AG04450 (cell line): ENCODE measurements at regions not wholly inside any gene's neighbourhood (a gene's known extent, or its start where the extent isn't known, plus 50 kb on each side); places are given as distances from the start of the nearest gene placed in this dataset.
"Not testable (repeated sequence)": the region's sequence is repeated elsewhere in the genome, so short reads cannot be mapped to it uniquely, and the experiment has no call there.

Experiments
- CTCF ChIA-PET: fragments of 300-600, 350-600 bp; formaldehyde crosslinking; extraction: SDS; loops from one replicate; lab custom pipeline; 2022; ENCODE audit warnings: antibody characterized with exemption, inconsistent platforms; lab: Charles Lee
- POLR2A ChIA-PET: fragments of 350-600 bp; formaldehyde crosslinking; extraction: SDS; loops from one replicate; lab custom pipeline; 2021; ENCODE audit warnings: antibody characterized with exemption, inconsistent platforms; lab: Yijun Ruan, JAX
- DNase-seq: peaks from one replicate; pipeline ENCODE4 v3.0.0-alpha.2; 2011; ENCODE audit warnings: low read depth, low spot score
- H3K27ac ChIP-seq: one replicate; pipeline ENCODE4 v1.5.1; 2012; ENCODE audit warnings: low read depth, low read length, control low read depth
- H3K27me3 ChIP-seq: one replicate; pipeline ENCODE4 v1.6.0; 2012; ENCODE audit warnings: low read length; ENCODE audit not compliant: control insufficient read depth, insufficient read depth
- H3K4me3 ChIP-seq: 2 replicates; pipeline ENCODE4 v1.5.1; 2011; ENCODE audit warnings: mild to moderate bottlenecking, low read depth, low read length, control low read depth
- H3K9me3 ChIP-seq: 2 replicates; pipeline ENCODE4 v1.5.1; 2012; ENCODE audit warnings: low read length; ENCODE audit not compliant: control insufficient read depth, insufficient read depth
- CTCF ChIP-seq: IDR thresholded peaks from 2 replicates; pipeline ENCODE4 v1.5.1; 2011; ENCODE audit warnings: low read depth, low read length, control low read depth, inconsistent platforms

GRCh38 chr12:75746621-75747020 lies 235.2 kb upstream of the KRR1 start:
- ChIA-PET CTCF (no interaction called here), POLR2A (no interaction called here)

GRCh38 chr12:75744607-75745256 lies 233.3 kb upstream of the KRR1 start:
- H3K9me3 ChIP-seq: no peaks in the 10 kb centered on the region
- POLR2A ChIA-PET: interaction anchor here (1.7 kb wide), 1 partner anchor 287 kb away, joined by 5 read pairs; the partner anchor contains the start of gene PHLDA1
- no peak overlapping the region for H3K4me3 ChIP-seq
- no peaks in the 10 kb centered on the region for H3K27me3 ChIP-seq
- H3K27ac ChIP-seq: no peak overlapping the region
- DNase-seq: no peak
- CTCF ChIA-PET: interaction anchor here (0.6 to 1.8 kb wide), 2 partner anchors 11 to 219 kb away, joined by 3 to 7 read pairs; no protein-coding TSS in a partner anchor
- TF ChIP-seq CTCF: no peak

More at GRCh38 chr12:75746621-75747020, 235.2 kb upstream of the KRR1 start:
- H3K4me3 ChIP-seq: no peak overlapping the region
- TF ChIP-seq CTCF: no peak
- DNase-seq: no peak
- H3K9me3 ChIP-seq: no peaks in the 10 kb centered on the region
- no peak overlapping the region for H3K27ac ChIP-seq
- H3K27me3 ChIP-seq: no peaks in the 10 kb centered on the region

GRCh38 chr12:75742961-75743360 lies 231.6 kb upstream of the KRR1 start:
- Histone ChIP-seq H3K27me3 (no peaks in the 10 kb centered on the region), H3K27ac (no peak overlapping the region), H3K9me3 (no peaks in the 10 kb centered on the region), H3K4me3 (no peak overlapping the region)
- CTCF ChIA-PET: no interaction called here
- no peak for TF ChIP-seq CTCF
- DNase-seq: no peak
- POLR2A ChIA-PET: no interaction called here

GRCh38 chr12:75742048-75742447 lies 230.6 kb upstream of the KRR1 start:
- ChIA-PET CTCF (no interaction called here), POLR2A (no interaction called here)
- no peak for TF ChIP-seq CTCF
- Histone ChIP-seq H3K27me3 (no peaks in the 10 kb centered on the region), H3K9me3 (no peaks in the 10 kb centered on the region), H3K27ac (no peak overlapping the region), H3K4me3 (no peak overlapping the region)
- no peak for DNase-seq

GRCh38 chr12:75739912-75740311 lies 228.5 kb upstream of the KRR1 start:
- Histone ChIP-seq H3K9me3 (no peaks in the 10 kb centered on the region), H3K4me3 (no peak overlapping the region), H3K27ac (no peak overlapping the region), H3K27me3 (no peaks in the 10 kb centered on the region)
- POLR2A ChIA-PET: interaction anchor here (0.7 kb wide), 1 partner anchor 220 kb away, joined by 3 read pairs; no protein-coding TSS in a partner anchor
- CTCF ChIA-PET: interaction anchor here (0.6 kb wide), 1 partner anchor 68 kb away, joined by 3 read pairs; no protein-coding TSS in a partner anchor
- TF ChIP-seq CTCF: no peak
- no peak for DNase-seq

- H3K4me3 ChIP-seq, CTCF ChIA-PET, H3K27ac ChIP-seq, DNase-seq, H3K27me3 ChIP-seq, H3K9me3 ChIP-seq: not testable (repeated sequence)
- POLR2A ChIA-PET: interaction anchor here (0.7 kb wide), 1 partner anchor 221 kb away, joined by 3 read pairs; no protein-coding TSS in a partner anchor
Observed at GRCh38 chr12:75739098-75739497, 227.7 kb upstream of the KRR1 start.
